H1 (cell line): ENCODE measurements at regions not wholly inside any gene's neighbourhood (a gene's known extent, or its start where the extent isn't known, plus 50 kb on each side); places are given as distances from the start of the nearest gene placed in this dataset.

ENCODE experiments used
- RAD21 ChIP-seq, 2 experiments: IDR thresholded peaks in 1 of 2; conservative IDR thresholded peaks in 1 of 2; 2 replicates each; pipeline ENCODE4 v1.6.1; 2011; ENCODE audit warnings: low read depth in 2 of 2, low read length in 2 of 2, improper control_type of control experiment in 1 of 2, inconsistent platforms in 1 of 2, mild to moderate bottlenecking in 1 of 2, moderate library complexity in 1 of 2

DNA sequence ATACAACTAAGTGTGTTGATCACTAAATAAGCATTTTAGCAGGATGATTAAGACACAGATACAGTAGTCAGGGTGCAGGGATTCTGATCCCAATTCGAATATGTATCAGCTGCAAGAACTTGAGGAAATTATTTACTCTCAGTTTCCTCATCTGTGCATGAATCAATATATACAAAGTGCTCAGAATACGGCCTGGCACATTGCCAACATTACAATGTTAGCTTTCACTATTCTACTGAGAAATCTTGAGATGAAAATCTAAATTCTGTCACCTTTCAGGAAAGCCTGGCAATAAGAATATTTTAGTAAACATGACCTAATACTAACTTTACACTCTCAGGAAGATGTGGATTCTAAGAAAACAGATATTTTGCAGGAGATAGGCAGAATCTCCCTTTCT lies 1001.6 kb upstream of the IGFBP7 start (continued):
- no peak for TF ChIP-seq RAD21 (IDR thresholded peaks at IDR 0.05 in 1 of 2, conservative IDR thresholded peaks at IDR 0.05 in 1 of 2; ENCODE audit: low read depth in 2 of 2, low read length in 2 of 2)
